ENCODE measurements at regions not wholly inside any gene's neighbourhood (a gene's known extent, or its start where the extent isn't known, plus 50 kb on each side); places are given as distances from the start of the nearest gene placed in this dataset.

DNA sequence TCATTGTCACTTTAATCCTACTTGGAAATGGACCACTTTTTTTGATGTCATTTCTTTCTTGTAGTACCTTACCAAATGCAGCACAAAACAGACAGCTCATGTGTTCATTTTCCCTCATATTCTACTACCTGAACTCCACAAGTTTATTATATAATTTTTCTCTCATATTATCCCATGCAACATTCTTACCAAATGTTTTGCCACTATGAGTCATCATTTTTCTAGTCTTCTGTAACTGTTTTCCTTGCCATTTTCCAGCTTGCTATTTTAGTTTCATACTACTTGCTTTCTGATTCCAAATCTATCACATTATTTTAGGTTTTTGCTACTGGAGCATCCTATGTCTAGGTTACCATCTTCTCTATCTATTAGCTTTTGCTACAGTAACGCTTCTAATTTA lies 332.7 kb downstream of the ZFHX3 start:
- TF ChIP-seq, protein P1, sequence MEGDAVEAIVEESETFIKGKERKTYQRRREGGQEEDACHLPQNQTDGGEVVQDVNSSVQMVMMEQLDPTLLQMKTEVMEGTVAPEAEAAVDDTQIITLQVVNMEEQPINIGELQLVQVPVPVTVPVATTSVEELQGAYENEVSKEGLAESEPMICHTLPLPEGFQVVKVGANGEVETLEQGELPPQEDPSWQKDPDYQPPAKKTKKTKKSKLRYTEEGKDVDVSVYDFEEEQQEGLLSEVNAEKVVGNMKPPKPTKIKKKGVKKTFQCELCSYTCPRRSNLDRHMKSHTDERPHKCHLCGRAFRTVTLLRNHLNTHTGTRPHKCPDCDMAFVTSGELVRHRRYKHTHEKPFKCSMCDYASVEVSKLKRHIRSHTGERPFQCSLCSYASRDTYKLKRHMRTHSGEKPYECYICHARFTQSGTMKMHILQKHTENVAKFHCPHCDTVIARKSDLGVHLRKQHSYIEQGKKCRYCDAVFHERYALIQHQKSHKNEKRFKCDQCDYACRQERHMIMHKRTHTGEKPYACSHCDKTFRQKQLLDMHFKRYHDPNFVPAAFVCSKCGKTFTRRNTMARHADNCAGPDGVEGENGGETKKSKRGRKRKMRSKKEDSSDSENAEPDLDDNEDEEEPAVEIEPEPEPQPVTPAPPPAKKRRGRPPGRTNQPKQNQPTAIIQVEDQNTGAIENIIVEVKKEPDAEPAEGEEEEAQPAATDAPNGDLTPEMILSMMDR (IDR thresholded peaks at IDR 0.05; ENCODE audit: extremely low read depth, insufficient read depth, missing control alignments): no peak
- DNase-seq (ENCODE audit: low spot score): no peak
- in situ Hi-C loops (cut with MboI; ENCODE audit: low pct_unique_long_range_greater_than_20kb, low sequenced_read_pairs, unreplicated experiment): no loop called here

- in situ Hi-C loops (cut with MboI; ENCODE audit: low pct_unique_long_range_greater_than_20kb, low sequenced_read_pairs, unreplicated experiment): no loop called here
- TF ChIP-seq, protein P1 (IDR thresholded peaks at IDR 0.05; ENCODE audit: extremely low read depth, insufficient read depth, missing control alignments): no peak
- no peak for DNase-seq (ENCODE audit: low spot score)
Observed at GRCh38 chr16:72711823-72712222, 336.1 kb downstream of the ZFHX3 start.

- in situ Hi-C loops (cut with MboI; ENCODE audit: low pct_unique_long_range_greater_than_20kb, low sequenced_read_pairs, unreplicated experiment): no loop called here
- DNase-seq (ENCODE audit: low spot score): no peak
- TF ChIP-seq, protein P1 (IDR thresholded peaks at IDR 0.05; ENCODE audit: extremely low read depth, insufficient read depth, missing control alignments): no peak
Observed at GRCh38 chr16:72705801-72706200, 342.1 kb downstream of the ZFHX3 start.

- in situ Hi-C loops (cut with MboI; ENCODE audit: low pct_unique_long_range_greater_than_20kb, low sequenced_read_pairs, unreplicated experiment): no loop called here
- TF ChIP-seq, protein P1 (IDR thresholded peaks at IDR 0.05; ENCODE audit: extremely low read depth, insufficient read depth, missing control alignments): no peak
- no peak for DNase-seq (ENCODE audit: low spot score)
Observed at GRCh38 chr16:72704746-72705372, 343.1 kb downstream of the ZFHX3 start.

GRCh38 chr16:72689851-72690250 lies 358.1 kb downstream of the ZFHX3 start:
- in situ Hi-C loops (cut with MboI; ENCODE audit: low pct_unique_long_range_greater_than_20kb, low sequenced_read_pairs, unreplicated experiment): no loop called here
- TF ChIP-seq, protein P1 (IDR thresholded peaks at IDR 0.05; ENCODE audit: extremely low read depth, insufficient read depth, missing control alignments): no peak
- DNase-seq (ENCODE audit: low spot score): no peak

- no peak for DNase-seq (ENCODE audit: low spot score)
- TF ChIP-seq, protein P1 (IDR thresholded peaks at IDR 0.05; ENCODE audit: extremely low read depth, insufficient read depth, missing control alignments): no peak
- in situ Hi-C loops (cut with MboI; ENCODE audit: low pct_unique_long_range_greater_than_20kb, low sequenced_read_pairs, unreplicated experiment): no loop called here
Observed at GRCh38 chr16:72680732-72681131, 367.2 kb downstream of the ZFHX3 start.

All from GM13977 (cell line).